HCT116 (cell line): ENCODE measurements at regions not wholly inside any gene's neighbourhood (a gene's known extent, or its start where the extent isn't known, plus 50 kb on each side); places are given as distances from the start of the nearest gene placed in this dataset.

Experiments used
- CEBPB ChIP-seq: IDR thresholded peaks from 2 replicates; pipeline ENCODE4 v1.6.1; 2012; ENCODE audit warnings: low read depth
- CTCF ChIP-seq, 3 experiments: fragments of 200-600 bp in 1 of 3; sonication (generic) in 1 of 3; IDR thresholded peaks in 2 of 3; conservative IDR thresholded peaks in 1 of 3; 2 replicates each; pipeline ENCODE4 v1.5.1; 2012 to 2017; ENCODE audit warnings: low read depth in 2 of 3, low read length in 2 of 3, antibody characterized with exemption in 1 of 3, borderline replicate concordance in 1 of 3, control low read depth in 1 of 3, mild to moderate bottlenecking in 1 of 3, mixed read lengths in 1 of 3, mixed run types in 1 of 3, moderate library complexity in 1 of 3; ENCODE audit not compliant: insufficient read depth in 1 of 3
- EGR1 ChIP-seq: IDR thresholded peaks from 2 replicates; pipeline ENCODE4 v1.6.1; 2012; ENCODE audit warnings: low read depth
- ELF1 ChIP-seq: IDR thresholded peaks from 2 replicates; pipeline ENCODE4 v1.6.1; 2012; ENCODE audit warnings: low read depth, borderline replicate concordance
- EZH2 ChIP-seq: fragments of 200-600 bp; sonication (generic); IDR thresholded peaks from 2 replicates; pipeline ENCODE4 v1.6.1; 2017; ENCODE audit warnings: antibody characterized with exemption, mixed run types
- EZH2phosphoT487 ChIP-seq: fragments of 200-600 bp; IDR thresholded peaks from 2 replicates; pipeline ENCODE4 v1.6.1; 2018; ENCODE audit warnings: antibody characterized with exemption, borderline replicate concordance
- FOSL1 ChIP-seq: IDR thresholded peaks from 2 replicates; pipeline ENCODE4 v1.6.1; 2012; ENCODE audit warnings: low read depth
- POLR2A ChIP-seq: IDR thresholded peaks from 2 replicates; pipeline ENCODE4 v1.7.0; 2011; ENCODE audit warnings: borderline replicate concordance; ENCODE audit not compliant: insufficient read depth, insufficient read length; ENCODE audit errors: extremely low read depth
- POLR2AphosphoS5 ChIP-seq: IDR thresholded peaks from 2 replicates; pipeline ENCODE4 v1.6.1; 2011; ENCODE audit warnings: mild to moderate bottlenecking, low read depth, low read length, moderate library complexity
- RAD21 ChIP-seq: IDR thresholded peaks from 2 replicates; pipeline ENCODE4 v1.6.1; 2012; ENCODE audit warnings: low read depth, mild to moderate bottlenecking
- REST ChIP-seq: IDR thresholded peaks from 2 replicates; pipeline ENCODE4 v1.6.1; 2012; ENCODE audit warnings: low read depth
- SIN3A ChIP-seq: IDR thresholded peaks from 2 replicates; pipeline ENCODE4 v1.6.1; 2012; ENCODE audit warnings: low read depth
- TCF7L2 ChIP-seq: IDR thresholded peaks from 2 replicates; pipeline ENCODE4 v1.7.0; 2011; ENCODE audit warnings: borderline replicate concordance, inconsistent platforms; ENCODE audit not compliant: insufficient read depth, insufficient read length; ENCODE audit errors: extremely low read depth
- ZNF274 ChIP-seq: fragments of 200-500 bp; sonication (Bioruptor generic); IDR thresholded peaks from 2 replicates; pipeline ENCODE4 v1.6.1; 2014; ENCODE audit warnings: mild to moderate bottlenecking, low read depth, low read length, inconsistent platforms

- TF ChIP-seq CTCF (IDR thresholded peaks at IDR 0.05 in 2 of 3, conservative IDR thresholded peaks at IDR 0.05 in 1 of 3; ENCODE audit: borderline replicate concordance in 1 of 3, insufficient read depth in 1 of 3, low read depth in 2 of 3, low read length in 2 of 3) (no peak), POLR2AphosphoS5 (no peak), SIN3A (no peak), FOSL1 (no peak), TCF7L2 (no peak), ELF1 (no peak), EZH2 (no peak), EGR1 (no peak), REST (no peak), POLR2A (no peak), ZNF274 (no peak), RAD21 (no peak), CEBPB (no peak), EZH2phosphoT487 (no peak)
Observed at GRCh38 chr11:19422276-19422675, 181.5 kb upstream of the E2F8 start.
